Keratinocyte (primary cell): ENCODE measurements at regions not wholly inside any gene's neighbourhood (a gene's known extent, or its start where the extent isn't known, plus 50 kb on each side); places are given as distances from the start of the nearest gene placed in this dataset.

Experiments used
- DNase-seq: peaks from one replicate; pipeline ENCODE4 v3.0.0-alpha.2; 2011; ENCODE audit warnings: low read depth, missing footprints, low spot score
- FAIRE-seq: peaks from 2 replicates; lab custom pipeline; 2011; peaks lifted over from hg19 to GRCh38; lab: Jason Lieb, UNC
- H2AFZ ChIP-seq: 2 replicates; pipeline ENCODE4 v1.6.0; 2012; ENCODE audit warnings: low read length, control low read depth, inconsistent platforms; ENCODE audit not compliant: control insufficient read depth
- H3K27ac ChIP-seq: 2 replicates; pipeline ENCODE4 v1.5.1; 2011; ENCODE audit warnings: low read length; ENCODE audit not compliant: control insufficient read depth, insufficient read depth
- H3K27me3 ChIP-seq: 3 replicates; pipeline ENCODE4 v1.6.0; 2011; ENCODE audit warnings: low read length; ENCODE audit not compliant: control insufficient read depth, insufficient read depth; ENCODE audit errors: extremely low read depth
- H3K36me3 ChIP-seq, 2 experiments: 2 replicates in 1 of 2; 3 replicates in 1 of 2; pipeline ENCODE4 v1.5.1; 2011; ENCODE audit warnings: low read length in 2 of 2, mild to moderate bottlenecking in 1 of 2; ENCODE audit not compliant: control insufficient read depth in 2 of 2, insufficient read depth in 2 of 2; ENCODE audit errors: extremely low read depth in 1 of 2
- H3K4me1 ChIP-seq: 3 replicates; pipeline ENCODE4 v1.5.1; 2011; ENCODE audit warnings: low read length; ENCODE audit not compliant: control insufficient read depth, insufficient read depth; ENCODE audit errors: extremely low read depth
- H3K4me2 ChIP-seq: 3 replicates; pipeline ENCODE4 v1.6.0; 2011; ENCODE audit warnings: low read depth, low read length; ENCODE audit not compliant: control insufficient read depth, insufficient read depth; ENCODE audit errors: extremely low read depth
- H3K4me3 ChIP-seq, 3 experiments: fragments of 200-600 bp in 1 of 3; sonication (generic) in 1 of 3; 2 replicates in 2 of 3; 3 replicates in 1 of 3; pipeline ENCODE4 v1.5.1; 2011 to 2016; ENCODE audit warnings: low read length in 3 of 3, mild to moderate bottlenecking in 3 of 3, control low read depth in 2 of 3, inconsistent platforms in 1 of 3, low read depth in 1 of 3, mixed read lengths in 1 of 3, mixed run types in 1 of 3, moderate library complexity in 1 of 3; ENCODE audit not compliant: control insufficient read depth in 2 of 3, insufficient read depth in 2 of 3; ENCODE audit errors: extremely low read depth in 1 of 3
- H3K79me2 ChIP-seq: 2 replicates; pipeline ENCODE4 v1.6.0; 2012; ENCODE audit warnings: low read length; ENCODE audit not compliant: control insufficient read depth, insufficient read depth
- H3K9ac ChIP-seq: 3 replicates; pipeline ENCODE4 v1.6.0; 2011; ENCODE audit warnings: low read length; ENCODE audit not compliant: control insufficient read depth, insufficient read depth; ENCODE audit errors: extremely low read depth
- H3K9me1 ChIP-seq: 3 replicates; pipeline ENCODE4 v1.6.0; 2011; ENCODE audit warnings: low read length; ENCODE audit not compliant: control insufficient read depth, insufficient read depth; ENCODE audit errors: extremely low read depth
- H3K9me3 ChIP-seq: 2 replicates; pipeline ENCODE4 v1.5.1; 2012; ENCODE audit warnings: low read depth, low read length; ENCODE audit not compliant: control insufficient read depth
- H4K20me1 ChIP-seq: 3 replicates; pipeline ENCODE4 v1.6.0; 2011; ENCODE audit warnings: low read length; ENCODE audit not compliant: control insufficient read depth, insufficient read depth; ENCODE audit errors: extremely low read depth
- CTCF ChIP-seq, 3 experiments: IDR thresholded peaks in 1 of 3; conservative IDR thresholded peaks in 1 of 3; optimal IDR thresholded peaks in 1 of 3; 2 replicates in 2 of 3; 3 replicates in 1 of 3; pipeline versions ENCODE3 to v1.5.1; 2011; ENCODE audit warnings: low read length in 3 of 3, mild to moderate bottlenecking in 3 of 3, moderate library complexity in 2 of 3, control low read depth in 1 of 3, inconsistent platforms in 1 of 3; ENCODE audit not compliant: insufficient read depth in 2 of 3; ENCODE audit errors: extremely low read depth in 1 of 3
- EZH2 ChIP-seq: IDR thresholded peaks from one replicate; pipeline ENCODE4 v1.6.1; 2012; ENCODE audit warnings: inconsistent platforms, mild to moderate bottlenecking, low read length, moderate library complexity
- dilution Hi-C: fragments of 300-500 bp; cut with MboI; formaldehyde crosslinking; loops from one replicate; pipeline ENCODE4 v1.7.0; 2020; ENCODE audit warnings: low sequenced_read_pairs; ENCODE audit not compliant: extremely low pct_ligation_motif_present

- Histone ChIP-seq H3K9ac (no peak overlapping the region), H3K36me3 (no peaks in the 10 kb centered on the region), H3K27me3 (no peaks in the 10 kb centered on the region), H3K27ac (no peak overlapping the region), H3K4me3 (no peak overlapping the region), H3K9me3 (no peaks in the 10 kb centered on the region), H3K9me1 (no peaks in the 10 kb centered on the region), H3K79me2 (no peaks in the 10 kb centered on the region), H4K20me1 (no peaks in the 10 kb centered on the region), H3K4me2 (no peak overlapping the region), H3K4me1 (no peaks in the 10 kb centered on the region), H2AFZ (no peak overlapping the region)
- DNase-seq (no peak), FAIRE-seq (no peak)
- dilution Hi-C loops, result no loop called here
- TF ChIP-seq EZH2 (no peak), CTCF (optimal IDR thresholded peaks at IDR 0.05 in 1 of 3, IDR thresholded peaks at IDR 0.05 in 1 of 3, conservative IDR thresholded peaks at IDR 0.05 in 1 of 3; ENCODE audit: extremely low read depth in 1 of 3, insufficient read depth in 2 of 3, low read length in 3 of 3) (no peak)
Observed at GRCh38 chr2:195419033-195419432, 238.0 kb upstream of the SLC39A10 start.

GRCh38 chr2:195414537-195415100, 242.4 kb upstream of the SLC39A10 start:
- H3K9me3 ChIP-seq, result no peaks in the 10 kb centered on the region
- dilution Hi-C loops, result no loop called here
- no peak overlapping the region for H3K4me2 ChIP-seq
- FAIRE-seq (no peak), DNase-seq (no peak)
- no peaks in the 10 kb centered on the region for H3K36me3 ChIP-seq
- no peak overlapping the region for H3K4me3 ChIP-seq
- no peaks in the 10 kb centered on the region for H4K20me1 ChIP-seq
- H2AFZ ChIP-seq, result no peak overlapping the region
- no peaks in the 10 kb centered on the region for H3K4me1 ChIP-seq
- no peak overlapping the region for H3K27ac ChIP-seq
- no peaks in the 10 kb centered on the region for H3K9me1 ChIP-seq
- H3K27me3 ChIP-seq, result no peaks in the 10 kb centered on the region
- TF ChIP-seq EZH2 (no peak), CTCF (optimal IDR thresholded peaks at IDR 0.05 in 1 of 3, IDR thresholded peaks at IDR 0.05 in 1 of 3, conservative IDR thresholded peaks at IDR 0.05 in 1 of 3; ENCODE audit: extremely low read depth in 1 of 3, insufficient read depth in 2 of 3, low read length in 3 of 3) (no peak)
- H3K9ac ChIP-seq, result no peak overlapping the region
- no peaks in the 10 kb centered on the region for H3K79me2 ChIP-seq
